HG03521 (cell line): ENCODE measurements at regions not wholly inside any gene's neighbourhood (a gene's known extent, or its start where the extent isn't known, plus 50 kb on each side); places are given as distances from the start of the nearest gene placed in this dataset.

Experiments used
- ATAC-seq: cut with Tn5 transposase; IDR thresholded peaks from one replicate; pipeline ENCODE4 v1.9.1; 2021; ENCODE audit warnings: mild to moderate bottlenecking, moderate library complexity; ENCODE audit not compliant: unreplicated experiment

- no peak for ATAC-seq
These were observed 105.5 kb upstream of the CPLX2 start for GRCh38 chr5:175765858-175766257.

GRCh38 chr5:175766963-175767362, 104.4 kb upstream of the CPLX2 start:
- ATAC-seq = no peak

- no peak for ATAC-seq
These were observed 98.4 kb upstream of the CPLX2 start for GRCh38 chr5:175772747-175773533.

GRCh38 chr5:175773534-175774070, 97.8 kb upstream of the CPLX2 start:
- ATAC-seq = no peak

GRCh38 chr5:175775416-175775815, 96.0 kb upstream of the CPLX2 start:
- no peak for ATAC-seq

- ATAC-seq = no peak
These were observed 92.4 kb upstream of the CPLX2 start for GRCh38 chr5:175778951-175779503.

- ATAC-seq = no peak
These were observed 87.6 kb upstream of the CPLX2 start for GRCh38 chr5:175783739-175784138.

- no peak for ATAC-seq
These were observed 87.1 kb upstream of the CPLX2 start for GRCh38 chr5:175784230-175784629.

- ATAC-seq = no peak
These were observed 85.7 kb upstream of the CPLX2 start for GRCh38 chr5:175785681-175786080.

- ATAC-seq = no peak
These were observed 83.1 kb upstream of the CPLX2 start for GRCh38 chr5:175788155-175788787.

- ATAC-seq = no peak
These were observed 81.7 kb upstream of the CPLX2 start for GRCh38 chr5:175789670-175790069.

GRCh38 chr5:175790796-175791195, 80.6 kb upstream of the CPLX2 start:
- ATAC-seq = no peak

GRCh38 chr5:175795959-175796358, 75.4 kb upstream of the CPLX2 start:
- no peak for ATAC-seq

- peak; percentile 87 for ATAC-seq
These were observed 74.6 kb upstream of the CPLX2 start for GRCh38 chr5:175796536-175797499.

GRCh38 chr5:175797521-175798038, 73.8 kb upstream of the CPLX2 start:
- no peak for ATAC-seq

- ATAC-seq = no peak
These were observed 72.8 kb upstream of the CPLX2 start for GRCh38 chr5:175798626-175799025.

- no peak for ATAC-seq
These were observed 70.7 kb upstream of the CPLX2 start for GRCh38 chr5:175800656-175801081.

- no peak for ATAC-seq
These were observed 69.0 kb upstream of the CPLX2 start for GRCh38 chr5:175802361-175802760.

- ATAC-seq = no peak
These were observed 68.1 kb upstream of the CPLX2 start for GRCh38 chr5:175803254-175803653.

GRCh38 chr5:175803736-175804454, 67.5 kb upstream of the CPLX2 start:
- no peak for ATAC-seq
